SK-N-SH treated with all-trans-retinoic acid at 6 μM for 48 hours (cell line): ENCODE measurements at regions not wholly inside any gene's neighbourhood (a gene's known extent, or its start where the extent isn't known, plus 50 kb on each side); places are given as distances from the start of the nearest gene placed in this dataset.

Experiments
- ARNTL ChIP-seq: fragments of 450-650 bp; formaldehyde crosslinking; IDR thresholded peaks from 2 replicates; pipeline ENCODE4 v1.5.0; 2020; ENCODE audit warnings: low read depth, mild to moderate bottlenecking, moderate library complexity, borderline replicate concordance
- CSDC2 ChIP-seq: fragments of 250-450 bp; sonication (Bioruptor Pico); IDR thresholded peaks from 2 replicates; pipeline ENCODE4 v1.5.0; 2020; ENCODE audit warnings: mild to moderate bottlenecking, moderate library complexity
- OSR1 ChIP-seq: fragments of 250-450 bp; sonication (Bioruptor Pico); IDR thresholded peaks from 2 replicates; pipeline ENCODE4 v1.8.0; 2022; ENCODE audit warnings: moderate library complexity, mild to moderate bottlenecking, inconsistent platforms
- RARB ChIP-seq: fragments of 250-450 bp; sonication (Bioruptor Pico); IDR thresholded peaks from 2 replicates; pipeline ENCODE4 v1.8.0; 2021; ENCODE audit warnings: mild to moderate bottlenecking, moderate library complexity
- TOX ChIP-seq: fragments of 250-450 bp; sonication (Bioruptor Pico); IDR thresholded peaks from 2 replicates; pipeline ENCODE4 v1.8.0; 2021; ENCODE audit warnings: mild to moderate bottlenecking, moderate library complexity, borderline replicate concordance
- ZC3H10 ChIP-seq: fragments of 250-450 bp; sonication (Bioruptor Pico); IDR thresholded peaks from 2 replicates; pipeline ENCODE4 v1.5.1; 2021; ENCODE audit warnings: mild to moderate bottlenecking, moderate library complexity
- ZFP30 ChIP-seq: fragments of 450-650 bp; formaldehyde crosslinking; IDR thresholded peaks from 2 replicates; pipeline ENCODE4 v1.5.0; 2022; ENCODE audit warnings: mild to moderate bottlenecking, moderate library complexity
- ZNF565 ChIP-seq: fragments of 450-650 bp; formaldehyde crosslinking; conservative IDR thresholded peaks from 2 replicates; pipeline ENCODE4 v1.5.0; 2020; ENCODE audit warnings: low read depth, mild to moderate bottlenecking, moderate library complexity
- TF ChIP-seq, protein P1 (sequence below): fragments of 250-450 bp; sonication (Bioruptor Pico); IDR thresholded peaks from 2 replicates; pipeline ENCODE4 v1.5.1; 2021; ENCODE audit warnings: mild to moderate bottlenecking, moderate library complexity
- TF ChIP-seq, protein P2 (sequence below): fragments of 250-450 bp; sonication (Bioruptor Pico); IDR thresholded peaks from 2 replicates; pipeline ENCODE4 v1.8.0; 2020; ENCODE audit warnings: mild to moderate bottlenecking, moderate library complexity, borderline replicate concordance
- TF ChIP-seq, protein P3 (sequence below): fragments of 250-450 bp; sonication (Bioruptor Pico); IDR thresholded peaks from 2 replicates; pipeline ENCODE4 v1.8.0; 2021; ENCODE audit warnings: low read depth, mild to moderate bottlenecking, moderate library complexity, borderline replicate concordance

DNA sequence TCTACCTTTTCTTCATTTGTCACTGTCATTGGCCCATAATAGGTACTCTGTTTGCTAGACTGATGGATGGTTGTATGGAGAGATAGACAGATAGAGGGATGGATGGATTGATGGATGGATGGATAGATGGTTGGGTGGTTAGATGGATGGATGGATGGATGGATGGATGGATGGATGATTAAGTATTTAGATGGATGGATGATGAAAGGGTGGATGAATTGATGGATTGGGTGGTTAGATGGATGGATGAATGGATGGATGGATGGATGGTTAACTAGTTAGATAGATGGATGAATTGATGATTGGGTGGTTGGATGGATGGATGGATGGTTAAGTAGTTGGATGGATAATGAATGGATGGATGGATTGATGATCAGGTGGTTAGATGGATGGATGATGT, 334.7 kb upstream of the AUTS2 start:
- TF ChIP-seq, protein P1, sequence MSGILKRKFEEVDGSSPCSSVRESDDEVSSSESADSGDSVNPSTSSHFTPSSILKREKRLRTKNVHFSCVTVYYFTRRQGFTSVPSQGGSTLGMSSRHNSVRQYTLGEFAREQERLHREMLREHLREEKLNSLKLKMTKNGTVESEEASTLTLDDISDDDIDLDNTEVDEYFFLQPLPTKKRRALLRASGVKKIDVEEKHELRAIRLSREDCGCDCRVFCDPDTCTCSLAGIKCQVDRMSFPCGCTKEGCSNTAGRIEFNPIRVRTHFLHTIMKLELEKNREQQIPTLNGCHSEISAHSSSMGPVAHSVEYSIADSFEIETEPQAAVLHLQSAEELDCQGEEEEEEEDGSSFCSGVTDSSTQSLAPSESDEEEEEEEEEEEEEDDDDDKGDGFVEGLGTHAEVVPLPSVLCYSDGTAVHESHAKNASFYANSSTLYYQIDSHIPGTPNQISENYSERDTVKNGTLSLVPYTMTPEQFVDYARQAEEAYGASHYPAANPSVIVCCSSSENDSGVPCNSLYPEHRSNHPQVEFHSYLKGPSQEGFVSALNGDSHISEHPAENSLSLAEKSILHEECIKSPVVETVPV (CRISPR knock-in tag): no peak
- TF ChIP-seq, protein P2, sequence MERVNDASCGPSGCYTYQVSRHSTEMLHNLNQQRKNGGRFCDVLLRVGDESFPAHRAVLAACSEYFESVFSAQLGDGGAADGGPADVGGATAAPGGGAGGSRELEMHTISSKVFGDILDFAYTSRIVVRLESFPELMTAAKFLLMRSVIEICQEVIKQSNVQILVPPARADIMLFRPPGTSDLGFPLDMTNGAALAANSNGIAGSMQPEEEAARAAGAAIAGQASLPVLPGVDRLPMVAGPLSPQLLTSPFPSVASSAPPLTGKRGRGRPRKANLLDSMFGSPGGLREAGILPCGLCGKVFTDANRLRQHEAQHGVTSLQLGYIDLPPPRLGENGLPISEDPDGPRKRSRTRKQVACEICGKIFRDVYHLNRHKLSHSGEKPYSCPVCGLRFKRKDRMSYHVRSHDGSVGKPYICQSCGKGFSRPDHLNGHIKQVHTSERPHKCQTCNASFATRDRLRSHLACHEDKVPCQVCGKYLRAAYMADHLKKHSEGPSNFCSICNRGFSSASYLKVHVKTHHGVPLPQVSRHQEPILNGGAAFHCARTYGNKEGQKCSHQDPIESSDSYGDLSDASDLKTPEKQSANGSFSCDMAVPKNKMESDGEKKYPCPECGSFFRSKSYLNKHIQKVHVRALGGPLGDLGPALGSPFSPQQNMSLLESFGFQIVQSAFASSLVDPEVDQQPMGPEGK (CRISPR knock-in tag): no peak
- no peak for TF ChIP-seq CSDC2 (CRISPR knock-in tag)
- TF ChIP-seq ZC3H10 (CRISPR knock-in tag): no peak
- no peak for TF ChIP-seq TOX (CRISPR knock-in tag)
- no peak for TF ChIP-seq RARB
- no peak for TF ChIP-seq ZNF565 (CRISPR knock-in tag)
- no peak for TF ChIP-seq ZFP30 (CRISPR knock-in tag)
- TF ChIP-seq OSR1: no peak
- TF ChIP-seq, protein P3, sequence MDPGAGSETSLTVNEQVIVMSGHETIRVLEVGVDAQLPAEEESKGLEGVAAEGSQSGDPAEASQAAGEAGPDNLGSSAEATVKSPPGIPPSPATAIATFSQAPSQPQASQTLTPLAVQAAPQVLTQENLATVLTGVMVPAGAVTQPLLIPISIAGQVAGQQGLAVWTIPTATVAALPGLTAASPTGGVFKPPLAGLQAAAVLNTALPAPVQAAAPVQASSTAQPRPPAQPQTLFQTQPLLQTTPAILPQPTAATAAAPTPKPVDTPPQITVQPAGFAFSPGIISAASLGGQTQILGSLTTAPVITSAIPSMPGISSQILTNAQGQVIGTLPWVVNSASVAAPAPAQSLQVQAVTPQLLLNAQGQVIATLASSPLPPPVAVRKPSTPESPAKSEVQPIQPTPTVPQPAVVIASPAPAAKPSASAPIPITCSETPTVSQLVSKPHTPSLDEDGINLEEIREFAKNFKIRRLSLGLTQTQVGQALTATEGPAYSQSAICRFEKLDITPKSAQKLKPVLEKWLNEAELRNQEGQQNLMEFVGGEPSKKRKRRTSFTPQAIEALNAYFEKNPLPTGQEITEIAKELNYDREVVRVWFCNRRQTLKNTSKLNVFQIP (CRISPR knock-in tag): no peak
- no peak for TF ChIP-seq ARNTL (CRISPR knock-in tag)
